B cell (primary cell): ENCODE measurements at regions not wholly inside any gene's neighbourhood (a gene's known extent, or its start where the extent isn't known, plus 50 kb on each side); places are given as distances from the start of the nearest gene placed in this dataset.

Experiments
- ATAC-seq: fragments of 200-7000 bp; cut with Tn5 transposase; one replicate; pipeline ENCODE4 v1.10.0; 2021; ENCODE audit warnings: low read depth, mild to moderate bottlenecking, moderate number of reproducible peaks, moderate library complexity
- CTCF ChIA-PET: fragments of 350-600 bp; sonication (Branson Sonifier 250); formaldehyde crosslinking; loops from one replicate; lab custom pipeline; 2021; ENCODE audit warnings: antibody characterized with exemption, inconsistent platforms; lab: Charles Lee
- POLR2A ChIA-PET: fragments of 350-600 bp; sonication (Branson Sonifier 250); formaldehyde crosslinking; loops from one replicate; lab custom pipeline; 2021; ENCODE audit warnings: antibody characterized with exemption; lab: Charles Lee
- DNase-seq: peaks from one replicate; pipeline ENCODE4 v3.0.0; 2013
- H2AFZ ChIP-seq: 2 replicates; pipeline ENCODE4 v1.6.1; 2012; ENCODE audit warnings: mild to moderate bottlenecking, low read depth, low read length; ENCODE audit not compliant: insufficient read depth, poor library complexity, severe bottlenecking
- H3K27ac ChIP-seq, 2 donors: 1 replicate in 1 of 2; 2 replicates in 1 of 2; pipeline ENCODE4 v1.5.1; 2012 to 2013; ENCODE audit warnings: low read length in 2 of 2, mild to moderate bottlenecking in 2 of 2, moderate library complexity in 1 of 2
- H3K27me3 ChIP-seq, 4 experiments: fragments of 200-600 bp in 1 of 4; sonication (generic) in 1 of 4; replicated peaks in 1 of 4; 1 replicate in 2 of 4; 2 replicates in 2 of 4; pipeline versions ENCODE4 v1.6.1 to v1.7.0; 2013 to 2016; ENCODE audit warnings: low read length in 3 of 4, mild to moderate bottlenecking in 2 of 4, mixed read lengths in 1 of 4, moderate library complexity in 1 of 4; ENCODE audit not compliant: insufficient read depth in 4 of 4, control insufficient read depth in 3 of 4; ENCODE audit errors: control extremely low read depth in 1 of 4
- H3K36me3 ChIP-seq, 2 experiments: replicated peaks in 1 of 2; 1 replicate in 1 of 2; 2 replicates in 1 of 2; pipeline versions ENCODE4 v1.6.1 to v1.7.1; 2013; ENCODE audit warnings: low read length in 1 of 2; ENCODE audit not compliant: insufficient read depth in 2 of 2, control insufficient read depth in 1 of 2; ENCODE audit errors: control extremely low read depth in 1 of 2, extremely low read depth in 1 of 2
- H3K4me1 ChIP-seq, 2 donors: fragments of 200-600 bp in 1 of 2; sonication (generic) in 1 of 2; 1 replicate in 1 of 2; 2 replicates in 1 of 2; pipeline versions ENCODE4 v1.5.1 to v1.6.1; 2013 to 2017; ENCODE audit warnings: low read length in 2 of 2; ENCODE audit not compliant: control insufficient read depth in 2 of 2, insufficient read depth in 2 of 2
- H3K4me2 ChIP-seq: replicated peaks from 2 replicates; pipeline ENCODE3; 2012; ENCODE audit warnings: mild to moderate bottlenecking, low read depth, low read length; ENCODE audit not compliant: poor library complexity, severe bottlenecking
- H3K4me3 ChIP-seq, 5 experiments: fragments of 200-600 bp in 1 of 5; sonication (generic) in 1 of 5; 1 replicate in 3 of 5; 2 replicates in 2 of 5; pipeline versions ENCODE4 v1.5.1 to v1.7.0; 2011 to 2016; ENCODE audit warnings: low read length in 4 of 5, mild to moderate bottlenecking in 4 of 5, low read depth in 2 of 5, control low read depth in 1 of 5, moderate library complexity in 1 of 5; ENCODE audit not compliant: insufficient read depth in 1 of 5; ENCODE audit errors: control extremely low read depth in 1 of 5, extremely low read depth in 1 of 5
- H3K79me2 ChIP-seq: fragments of 200-600 bp; sonication (generic); one replicate; pipeline ENCODE4 v1.6.0; 2016; ENCODE audit warnings: low read length; ENCODE audit not compliant: control insufficient read depth, insufficient read depth
- H3K9ac ChIP-seq: fragments of 200-600 bp; sonication (generic); 2 replicates; pipeline ENCODE4 v1.6.1; 2017; ENCODE audit warnings: mild to moderate bottlenecking, low read length, moderate library complexity
- H3K9me3 ChIP-seq, 3 donors: one replicate each; pipeline versions ENCODE4 v1.6.1 to v1.7.1; 2013; ENCODE audit warnings: low read length in 2 of 3; ENCODE audit not compliant: control insufficient read depth in 2 of 3, insufficient read depth in 1 of 3; ENCODE audit errors: control extremely low read depth in 1 of 3
- H4K20me1 ChIP-seq: 2 replicates; pipeline ENCODE4 v1.6.0; 2012; ENCODE audit warnings: mild to moderate bottlenecking, low read length; ENCODE audit not compliant: insufficient read depth, control insufficient read depth, poor library complexity, severe bottlenecking
- H3K27ac Mint-ChIP-seq: one replicate; pipeline ENCODE4 v1.8.0; 2021; ENCODE audit warnings: mixed read lengths
- H3K27me3 Mint-ChIP-seq: one replicate; pipeline ENCODE4 v1.8.0; 2021; ENCODE audit warnings: mixed read lengths
- H3K4me1 Mint-ChIP-seq: one replicate; pipeline ENCODE4 v1.8.0; 2021; ENCODE audit warnings: mixed read lengths
- H3K4me3 Mint-ChIP-seq: one replicate; pipeline ENCODE4 v1.8.0; 2021; ENCODE audit warnings: mixed read lengths
- H3K9me3 Mint-ChIP-seq: one replicate; pipeline ENCODE4 v1.8.0; 2022; ENCODE audit warnings: mixed read lengths; ENCODE audit not compliant: insufficient read depth
- CTCF ChIP-seq: fragments of 200-600 bp; IDR thresholded peaks from one replicate; pipeline ENCODE4 v1.8.0; 2022; ENCODE audit warnings: antibody characterized with exemption, mild to moderate bottlenecking
- EZH2 ChIP-seq: IDR thresholded peaks from 2 replicates; pipeline ENCODE4 v1.6.1; 2012; ENCODE audit warnings: borderline replicate concordance, low read depth, mild to moderate bottlenecking, moderate library complexity, low read length; ENCODE audit not compliant: insufficient read depth, poor library complexity, severe bottlenecking
- WGBS: methylation state at CpG from one replicate; pipeline ENCODE4 v1.1.5; 2013; ENCODE audit warnings: missing lambda C conversion rate; ENCODE audit not compliant: insufficient coverage; 5-methylcytosine and 5-hydroxymethylcytosine counted together
- intact Hi-C: fragments of 100-400 bp; cut with micrococcal nuclease; formaldehyde crosslinking; loops from one replicate; pipeline ENCODE4 v1.10.0; 2022

- no peak overlapping the region for H3K4me3 Mint-ChIP-seq
- intact Hi-C loops: no loop called here
- no peaks in the 10 kb centered on the region for H3K9me3 ChIP-seq
- no peak overlapping the region for H3K27ac Mint-ChIP-seq
- no peaks in the 10 kb centered on the region for H3K27me3 ChIP-seq
- H4K20me1 ChIP-seq: no peaks in the 10 kb centered on the region
- ATAC-seq (no peak), DNase-seq (no peak)
- H3K4me3 ChIP-seq: no peak overlapping the region
- ChIA-PET CTCF (no interaction called here), POLR2A (no interaction called here)
- no peak overlapping the region for H2AFZ ChIP-seq
- no peaks in the 10 kb centered on the region for H3K4me1 ChIP-seq
- H3K4me2 ChIP-seq: no peak overlapping the region
- no peak overlapping the region for H3K9ac ChIP-seq
- no peaks in the 10 kb centered on the region for H3K4me1 Mint-ChIP-seq
- peaks cover 3% of the 10 kb centered on the region for H3K9me3 Mint-ChIP-seq
- no peaks in the 10 kb centered on the region for H3K79me2 ChIP-seq
- WGBS: no CpG with 5 or more reads among the region's 2 CpGs
- no peak overlapping the region for H3K27ac ChIP-seq
- TF ChIP-seq EZH2: no peak
- TF ChIP-seq CTCF: no peak
- no peaks in the 10 kb centered on the region for H3K27me3 Mint-ChIP-seq
- H3K36me3 ChIP-seq: no peaks in the 10 kb centered on the region
These were observed 66.4 kb upstream of the PCDH9 start for GRCh38 chr13:67296511-67296910.

- Histone ChIP-seq H3K27me3 (no peaks in the 10 kb centered on the region), H4K20me1 (no peaks in the 10 kb centered on the region), H3K27ac (no peak overlapping the region), H3K9me3 (no peaks in the 10 kb centered on the region), H3K36me3 (no peaks in the 10 kb centered on the region), H3K79me2 (no peaks in the 10 kb centered on the region), H3K4me1 (no peaks in the 10 kb centered on the region), H3K4me3 (no peak overlapping the region), H3K4me2 (no peak overlapping the region), H3K9ac (no peak overlapping the region), H2AFZ (no peak overlapping the region)
- ChIA-PET POLR2A (no interaction called here), CTCF (no interaction called here)
- Mint-ChIP-seq H3K9me3 (peaks cover 3% of the 10 kb centered on the region), H3K27ac (no peak overlapping the region), H3K4me1 (no peaks in the 10 kb centered on the region), H3K4me3 (no peak overlapping the region), H3K27me3 (no peaks in the 10 kb centered on the region)
- intact Hi-C loops: no loop called here
- ATAC-seq: no peak
- WGBS: no CpG with 5 or more reads among the region's 1 CpG
- no peak for DNase-seq
- no peak for TF ChIP-seq EZH2
- TF ChIP-seq CTCF: no peak
These were observed 62.8 kb upstream of the PCDH9 start for GRCh38 chr13:67292886-67293285.
